ENCODE measurements at regions not wholly inside any gene's neighbourhood (a gene's known extent, or its start where the extent isn't known, plus 50 kb on each side); places are given as distances from the start of the nearest gene placed in this dataset.

- 35% methylated on average over 10 of the region's 10 CpGs for WGBS
- no peaks in the 10 kb centered on the region for H3K36me3 ChIP-seq (ENCODE audit: control insufficient read depth in 2 of 2, insufficient read depth in 2 of 2, low read length in 1 of 2)
- H3K9me3 ChIP-seq (ENCODE audit: control insufficient read depth in 2 of 2, insufficient read depth in 1 of 2, low read length in 1 of 2), result peaks cover 0 to 6% of the 10 kb centered on the region in 2 donors
- no peak overlapping the region for H3K27ac ChIP-seq (ENCODE audit: low read depth in 1 of 2, low read length in 1 of 2)
- no peak overlapping the region for H3K4me3 ChIP-seq (ENCODE audit: low read length in 2 of 2)
- DNase-seq (ENCODE audit: low read depth in 6 of 9, low spot score in 9 of 9), result no peak
- no peaks in the 10 kb centered on the region for H3K4me1 ChIP-seq (ENCODE audit: control insufficient read depth in 2 of 2, insufficient read depth in 2 of 2, low read length in 2 of 2)
- H3K27me3 ChIP-seq (ENCODE audit: control insufficient read depth in 2 of 2, insufficient read depth in 1 of 2, low read length in 1 of 2), result peaks cover 17 to 31% of the 10 kb centered on the region in 2 donors
These were observed 257.2 kb upstream of the SALL3 start for GRCh38 chr18:78722386-78722785.

GRCh38 chr18:78722929-78723710, 256.5 kb upstream of the SALL3 start:
- no peak for DNase-seq (ENCODE audit: low read depth in 6 of 9, low spot score in 9 of 9)
- Histone ChIP-seq H3K4me3 (ENCODE audit: low read length in 2 of 2) (no peak overlapping the region), H3K4me1 (ENCODE audit: control insufficient read depth in 2 of 2, insufficient read depth in 2 of 2, low read length in 2 of 2) (no peaks in the 10 kb centered on the region), H3K27ac (ENCODE audit: low read depth in 1 of 2, low read length in 1 of 2) (no peak overlapping the region), H3K9me3 (ENCODE audit: control insufficient read depth in 2 of 2, insufficient read depth in 1 of 2, low read length in 1 of 2) (no peaks in the 10 kb centered on the region), H3K36me3 (ENCODE audit: control insufficient read depth in 2 of 2, insufficient read depth in 2 of 2, low read length in 1 of 2) (no peaks in the 10 kb centered on the region), H3K27me3 (ENCODE audit: control insufficient read depth in 2 of 2, insufficient read depth in 1 of 2, low read length in 1 of 2) (peaks cover 17 to 31% of the 10 kb centered on the region in 2 donors)
- 69% methylated on average over 20 of the region's 20 CpGs for WGBS

GRCh38 chr18:78724214-78724914, 255.3 kb upstream of the SALL3 start:
- H3K27ac ChIP-seq (ENCODE audit: low read depth in 1 of 2, low read length in 1 of 2), result no peak overlapping the region
- H3K4me3 ChIP-seq (ENCODE audit: low read length in 2 of 2), result no peak overlapping the region
- H3K4me1 ChIP-seq (ENCODE audit: control insufficient read depth in 2 of 2, insufficient read depth in 2 of 2, low read length in 2 of 2), result no peaks in the 10 kb centered on the region
- H3K36me3 ChIP-seq (ENCODE audit: control insufficient read depth in 2 of 2, insufficient read depth in 2 of 2, low read length in 1 of 2), result no peaks in the 10 kb centered on the region
- peaks cover 17 to 31% of the 10 kb centered on the region in 2 donors for H3K27me3 ChIP-seq (ENCODE audit: control insufficient read depth in 2 of 2, insufficient read depth in 1 of 2, low read length in 1 of 2)
- H3K9me3 ChIP-seq (ENCODE audit: control insufficient read depth in 2 of 2, insufficient read depth in 1 of 2, low read length in 1 of 2), result no peaks in the 10 kb centered on the region
- no peak for DNase-seq (ENCODE audit: low read depth in 6 of 9, low spot score in 9 of 9)
- WGBS, result 81% methylated on average over 15 of the region's 15 CpGs

- H3K4me1 ChIP-seq (ENCODE audit: control insufficient read depth in 2 of 2, insufficient read depth in 2 of 2, low read length in 2 of 2), result no peaks in the 10 kb centered on the region
- 93% methylated on average over 10 of the region's 10 CpGs for WGBS
- no peaks in the 10 kb centered on the region for H3K36me3 ChIP-seq (ENCODE audit: control insufficient read depth in 2 of 2, insufficient read depth in 2 of 2, low read length in 1 of 2)
- no peak overlapping the region for H3K4me3 ChIP-seq (ENCODE audit: low read length in 2 of 2)
- H3K27me3 ChIP-seq (ENCODE audit: control insufficient read depth in 2 of 2, insufficient read depth in 1 of 2, low read length in 1 of 2), result peaks cover 17 to 27% of the 10 kb centered on the region in 2 donors
- no peak for DNase-seq (ENCODE audit: low read depth in 6 of 9, low spot score in 9 of 9)
- H3K9me3 ChIP-seq (ENCODE audit: control insufficient read depth in 2 of 2, insufficient read depth in 1 of 2, low read length in 1 of 2), result no peaks in the 10 kb centered on the region
- no peak overlapping the region for H3K27ac ChIP-seq (ENCODE audit: low read depth in 1 of 2, low read length in 1 of 2)
These were observed 254.2 kb upstream of the SALL3 start for GRCh38 chr18:78725426-78725825.

GRCh38 chr18:78726326-78727056, 253.1 kb upstream of the SALL3 start:
- H3K4me3 ChIP-seq (ENCODE audit: low read length in 2 of 2), result no peak overlapping the region
- DNase-seq (ENCODE audit: low read depth in 6 of 9, low spot score in 9 of 9), result no peak
- 96% methylated on average over 50 of the region's 50 CpGs for WGBS

GRCh38 chr18:78727057-78727739, 252.4 kb upstream of the SALL3 start:
- no peaks in the 10 kb centered on the region for H3K4me1 ChIP-seq (ENCODE audit: control insufficient read depth in 2 of 2, insufficient read depth in 2 of 2, low read length in 2 of 2)
- WGBS, result 95% methylated on average over 25 of the region's 25 CpGs
- no peaks in the 10 kb centered on the region for H3K9me3 ChIP-seq (ENCODE audit: control insufficient read depth in 2 of 2, insufficient read depth in 1 of 2, low read length in 1 of 2)
- no peak overlapping the region for H3K27ac ChIP-seq (ENCODE audit: low read depth in 1 of 2, low read length in 1 of 2)
- no peak for DNase-seq (ENCODE audit: low read depth in 6 of 9, low spot score in 9 of 9)
- H3K27me3 ChIP-seq (ENCODE audit: control insufficient read depth in 2 of 2, insufficient read depth in 1 of 2, low read length in 1 of 2), result peaks cover 2 to 12% of the 10 kb centered on the region in 2 donors
- no peaks in the 10 kb centered on the region for H3K36me3 ChIP-seq (ENCODE audit: control insufficient read depth in 2 of 2, insufficient read depth in 2 of 2, low read length in 1 of 2)
- H3K4me3 ChIP-seq (ENCODE audit: low read length in 2 of 2), result no peak overlapping the region

More at GRCh38 chr18:78726326-78727056, 253.1 kb upstream of the SALL3 start:
- no peaks in the 10 kb centered on the region for H3K4me1 ChIP-seq (ENCODE audit: control insufficient read depth in 2 of 2, insufficient read depth in 2 of 2, low read length in 2 of 2)
- H3K9me3 ChIP-seq (ENCODE audit: control insufficient read depth in 2 of 2, insufficient read depth in 1 of 2, low read length in 1 of 2), result no peaks in the 10 kb centered on the region
- H3K27ac ChIP-seq (ENCODE audit: low read depth in 1 of 2, low read length in 1 of 2), result no peak overlapping the region
- no peaks in the 10 kb centered on the region for H3K36me3 ChIP-seq (ENCODE audit: control insufficient read depth in 2 of 2, insufficient read depth in 2 of 2, low read length in 1 of 2)
- H3K27me3 ChIP-seq (ENCODE audit: control insufficient read depth in 2 of 2, insufficient read depth in 1 of 2, low read length in 1 of 2), result peaks cover 9 to 18% of the 10 kb centered on the region in 2 donors

- 89% methylated on average over 22 of the region's 22 CpGs for WGBS
- no peaks in the 10 kb centered on the region for H3K36me3 ChIP-seq (ENCODE audit: control insufficient read depth in 2 of 2, insufficient read depth in 2 of 2, low read length in 1 of 2)
- H3K27me3 ChIP-seq (ENCODE audit: control insufficient read depth in 2 of 2, insufficient read depth in 1 of 2, low read length in 1 of 2), result peaks cover 2 to 7% of the 10 kb centered on the region in 2 donors
- H3K27ac ChIP-seq (ENCODE audit: low read depth in 1 of 2, low read length in 1 of 2), result no peak overlapping the region
- DNase-seq (ENCODE audit: low read depth in 6 of 9, low spot score in 9 of 9), result no peak
- H3K4me3 ChIP-seq (ENCODE audit: low read length in 2 of 2), result no peak overlapping the region
- no peaks in the 10 kb centered on the region for H3K4me1 ChIP-seq (ENCODE audit: control insufficient read depth in 2 of 2, insufficient read depth in 2 of 2, low read length in 2 of 2)
- H3K9me3 ChIP-seq (ENCODE audit: control insufficient read depth in 2 of 2, insufficient read depth in 1 of 2, low read length in 1 of 2), result no peaks in the 10 kb centered on the region
These were observed 251.5 kb upstream of the SALL3 start for GRCh38 chr18:78727877-78728783.

GRCh38 chr18:78728784-78729467, 250.7 kb upstream of the SALL3 start:
- WGBS, result 92% methylated on average over 25 of the region's 25 CpGs
- H3K36me3 ChIP-seq (ENCODE audit: control insufficient read depth in 2 of 2, insufficient read depth in 2 of 2, low read length in 1 of 2), result no peaks in the 10 kb centered on the region
- no peaks in the 10 kb centered on the region for H3K4me1 ChIP-seq (ENCODE audit: control insufficient read depth in 2 of 2, insufficient read depth in 2 of 2, low read length in 2 of 2)
- peaks cover 2 to 3% of the 10 kb centered on the region in 2 donors for H3K27me3 ChIP-seq (ENCODE audit: control insufficient read depth in 2 of 2, insufficient read depth in 1 of 2, low read length in 1 of 2)
- DNase-seq (ENCODE audit: low read depth in 6 of 9, low spot score in 9 of 9), result no peak
- H3K27ac ChIP-seq (ENCODE audit: low read depth in 1 of 2, low read length in 1 of 2), result no peak overlapping the region
- no peak overlapping the region for H3K4me3 ChIP-seq (ENCODE audit: low read length in 2 of 2)
- H3K9me3 ChIP-seq (ENCODE audit: control insufficient read depth in 2 of 2, insufficient read depth in 1 of 2, low read length in 1 of 2), result no peaks in the 10 kb centered on the region

Measured in thymus (tissue), 11 donors.